HepG2 (cell line): ENCODE measurements at regions not wholly inside any gene's neighbourhood (a gene's known extent, or its start where the extent isn't known, plus 50 kb on each side); places are given as distances from the start of the nearest gene placed in this dataset.

Source experiments
- ARID5B ChIP-seq: IDR thresholded peaks from 2 replicates; pipeline ENCODE4 v1.4.0; 2020; ENCODE audit warnings: mild to moderate bottlenecking, missing genetic modification reagents
- CBX5 ChIP-seq: sonication (generic); formaldehyde crosslinking; IDR thresholded peaks from 2 replicates; pipeline ENCODE4 v1.4.0; 2020; ENCODE audit warnings: missing genetic modification reagents, borderline replicate concordance
- CREB1 ChIP-seq, 2 experiments: fragments of 450-650 bp in 1 of 2; IDR thresholded peaks; 2 replicates each; pipeline ENCODE4 v1.6.1; 2016 to 2017; ENCODE audit warnings: control low read depth in 1 of 2, mild to moderate bottlenecking in 1 of 2, missing compliant biosample characterization in 1 of 2, missing genetic modification characterization in 1 of 2
- CREM ChIP-seq, 2 experiments: sonication (generic) in 1 of 2; formaldehyde crosslinking in 1 of 2; IDR thresholded peaks; 2 replicates each; pipeline versions ENCODE4 v1.4.0 to v1.6.1; 2016 to 2020; ENCODE audit warnings: antibody characterized with exemption in 1 of 2, mild to moderate bottlenecking in 1 of 2, missing genetic modification reagents in 1 of 2
- GPBP1L1 ChIP-seq: sonication (generic); formaldehyde crosslinking; IDR thresholded peaks from 2 replicates; pipeline ENCODE4 v1.5.0; 2020; ENCODE audit warnings: mild to moderate bottlenecking, missing genetic modification reagents
- MBD4 ChIP-seq: IDR thresholded peaks from 2 replicates; pipeline ENCODE4 v1.6.1; 2012; ENCODE audit warnings: low read length, inconsistent platforms, borderline replicate concordance
- MED1 ChIP-seq: sonication (generic); formaldehyde crosslinking; IDR thresholded peaks from 2 replicates; pipeline ENCODE4 v1.4.0; 2020; ENCODE audit warnings: missing genetic modification reagents
- MED13 ChIP-seq: sonication (generic); formaldehyde crosslinking; IDR thresholded peaks from 2 replicates; pipeline ENCODE4 v1.5.0; 2020; ENCODE audit warnings: missing genetic modification reagents
- MTERF4 ChIP-seq: sonication (generic); formaldehyde crosslinking; IDR thresholded peaks from 2 replicates; pipeline ENCODE4 v1.8.0; 2023; ENCODE audit warnings: mild to moderate bottlenecking, missing genetic modification reagents
- MYPOP ChIP-seq: sonication (generic); formaldehyde crosslinking; IDR thresholded peaks from 2 replicates; pipeline ENCODE4 v1.8.1; 2023; ENCODE audit warnings: mild to moderate bottlenecking, moderate library complexity, missing genetic modification reagents
- NFYB ChIP-seq: sonication (generic); formaldehyde crosslinking; IDR thresholded peaks from 2 replicates; pipeline ENCODE4 v1.4.0; 2020; ENCODE audit warnings: missing genetic modification reagents
- RFX5 ChIP-seq: IDR thresholded peaks from 2 replicates; pipeline ENCODE4 v1.6.1; 2011; ENCODE audit warnings: low read depth, low read length, improper control_type of control experiment
- SALL1 ChIP-seq: sonication (generic); formaldehyde crosslinking; IDR thresholded peaks from 2 replicates; pipeline ENCODE4 v1.8.0; 2022; ENCODE audit warnings: mild to moderate bottlenecking, missing genetic modification reagents
- ZBTB39 ChIP-seq: sonication (generic); formaldehyde crosslinking; IDR thresholded peaks from 2 replicates; pipeline ENCODE4 v1.5.0; 2020; ENCODE audit warnings: missing genetic modification reagents
- ZFP37 ChIP-seq: sonication (generic); formaldehyde crosslinking; IDR thresholded peaks from 2 replicates; pipeline ENCODE4 v1.4.0; 2020; ENCODE audit warnings: missing genetic modification reagents, borderline replicate concordance
- ZNF136 ChIP-seq: sonication (generic); formaldehyde crosslinking; IDR thresholded peaks from 2 replicates; pipeline ENCODE4 v1.8.1; 2022; ENCODE audit warnings: low read depth, mild to moderate bottlenecking, moderate library complexity, missing genetic modification reagents
- ZNF335 ChIP-seq: sonication (generic); formaldehyde crosslinking; IDR thresholded peaks from 2 replicates; pipeline ENCODE4 v1.4.0; 2020; ENCODE audit warnings: missing genetic modification reagents
- ZNF33B ChIP-seq: sonication (generic); formaldehyde crosslinking; IDR thresholded peaks from 2 replicates; pipeline ENCODE4 v1.5.1; 2020; ENCODE audit warnings: mild to moderate bottlenecking, missing genetic modification reagents
- ZNF570 ChIP-seq: sonication (generic); formaldehyde crosslinking; IDR thresholded peaks from 2 replicates; pipeline ENCODE4 v1.4.0; 2020; ENCODE audit warnings: mild to moderate bottlenecking, missing genetic modification reagents, borderline replicate concordance

- TF ChIP-seq MBD4 (peak; percentile 79; the same call in 1 of the 2 replicates), MED1 (CRISPR knock-in tag) (peak; percentile 53), NFYB (CRISPR knock-in tag) (no peak), GPBP1L1 (CRISPR knock-in tag) (no peak), ZNF136 (CRISPR knock-in tag) (no peak), CBX5 (CRISPR knock-in tag) (no peak), CREB1 (IDR thresholded peaks at IDR 0.05) (peak; percentile 22; the same call in 1 of the 2 replicates), CREB1 (CRISPR knock-in tag; IDR thresholded peaks at IDR 0.05) (peak; percentile 53), ZFP37 (CRISPR knock-in tag) (no peak), ZNF570 (CRISPR knock-in tag) (no peak), ZNF335 (CRISPR knock-in tag) (peak; percentile 42; the same call in 1 of the 2 replicates), CREM (IDR thresholded peaks at IDR 0.05) (peak; percentile 42; the same call in 1 of the 2 replicates), CREM (CRISPR knock-in tag; IDR thresholded peaks at IDR 0.05) (no peak), MYPOP (CRISPR knock-in tag) (peak; percentile 88; the same call in 1 of the 2 replicates), ZBTB39 (CRISPR knock-in tag) (no peak), ZNF33B (CRISPR knock-in tag) (no peak), MED13 (CRISPR knock-in tag) (no peak; the same call in none of the 2 replicates), RFX5 (0 out of 2 replicates have a peak, but pooled peaks have one; percentile 13), ARID5B (CRISPR knock-in tag) (peak; percentile 79), SALL1 (peak; percentile 65; the same call in 1 of the 2 replicates), MTERF4 (no peak)
Measured at GRCh38 chr6:26311385-26312095, 53.5 kb upstream of the BTN3A2 start (continued).
